PC-9 (cell line): ENCODE measurements at regions not wholly inside any gene's neighbourhood (a gene's known extent, or its start where the extent isn't known, plus 50 kb on each side); places are given as distances from the start of the nearest gene placed in this dataset.

Experiments used
- EZH2 ChIP-seq: fragments of 200-600 bp; sonication (generic); IDR thresholded peaks from 2 replicates; pipeline ENCODE4 v1.8.0; 2017; ENCODE audit warnings: antibody characterized with exemption, low read depth
- TF ChIP-seq, protein P1 (sequence below): fragments of 200-600 bp; sonication (generic); conservative IDR thresholded peaks from 2 replicates; pipeline ENCODE4 v1.6.1; 2017; ENCODE audit warnings: mixed run types, antibody characterized with exemption, mild to moderate bottlenecking, moderate library complexity

DNA sequence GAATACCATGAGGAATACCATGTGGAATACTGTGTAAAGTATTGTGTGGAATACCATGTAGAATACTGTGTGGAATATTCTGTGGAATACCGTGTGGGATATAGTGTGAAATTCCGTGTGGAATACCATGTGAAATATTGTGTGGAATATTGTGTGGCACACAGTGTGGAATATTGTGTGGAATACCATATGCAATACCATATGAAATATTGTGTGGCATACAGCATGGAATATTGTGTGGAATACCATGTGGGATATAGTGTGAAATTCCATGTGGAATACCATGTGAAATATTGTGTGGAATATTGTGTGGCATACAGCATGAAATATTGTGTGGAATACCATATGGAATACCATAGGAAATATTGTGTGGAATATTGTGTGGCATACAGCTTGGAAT is 135.1 kb upstream of the CHST15 start:
- TF ChIP-seq, protein P1, sequence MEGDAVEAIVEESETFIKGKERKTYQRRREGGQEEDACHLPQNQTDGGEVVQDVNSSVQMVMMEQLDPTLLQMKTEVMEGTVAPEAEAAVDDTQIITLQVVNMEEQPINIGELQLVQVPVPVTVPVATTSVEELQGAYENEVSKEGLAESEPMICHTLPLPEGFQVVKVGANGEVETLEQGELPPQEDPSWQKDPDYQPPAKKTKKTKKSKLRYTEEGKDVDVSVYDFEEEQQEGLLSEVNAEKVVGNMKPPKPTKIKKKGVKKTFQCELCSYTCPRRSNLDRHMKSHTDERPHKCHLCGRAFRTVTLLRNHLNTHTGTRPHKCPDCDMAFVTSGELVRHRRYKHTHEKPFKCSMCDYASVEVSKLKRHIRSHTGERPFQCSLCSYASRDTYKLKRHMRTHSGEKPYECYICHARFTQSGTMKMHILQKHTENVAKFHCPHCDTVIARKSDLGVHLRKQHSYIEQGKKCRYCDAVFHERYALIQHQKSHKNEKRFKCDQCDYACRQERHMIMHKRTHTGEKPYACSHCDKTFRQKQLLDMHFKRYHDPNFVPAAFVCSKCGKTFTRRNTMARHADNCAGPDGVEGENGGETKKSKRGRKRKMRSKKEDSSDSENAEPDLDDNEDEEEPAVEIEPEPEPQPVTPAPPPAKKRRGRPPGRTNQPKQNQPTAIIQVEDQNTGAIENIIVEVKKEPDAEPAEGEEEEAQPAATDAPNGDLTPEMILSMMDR = no peak
- TF ChIP-seq EZH2 = no peak
